GM04504 (cell line): ENCODE measurements at regions not wholly inside any gene's neighbourhood (a gene's known extent, or its start where the extent isn't known, plus 50 kb on each side); places are given as distances from the start of the nearest gene placed in this dataset.

ENCODE experiments used
- DNase-seq: peaks from one replicate; pipeline ENCODE4 v3.0.0-alpha.2; 2012; ENCODE audit warnings: low read depth

- no peak for DNase-seq
These were observed 140.1 kb upstream of the TMEM108 start for GRCh38 chr3:132898141-132898540.

- DNase-seq = no peak
These were observed 145.2 kb upstream of the TMEM108 start for GRCh38 chr3:132892956-132893355.

GRCh38 chr3:132881756-132882409, 156.3 kb upstream of the TMEM108 start:
- no peak for DNase-seq

- no peak for DNase-seq
These were observed 157.2 kb upstream of the TMEM108 start for GRCh38 chr3:132880986-132881385.

- DNase-seq = no peak
These were observed 157.4 kb upstream of the NPHP3 start for GRCh38 chr3:132879656-132880055.

GRCh38 chr3:132874701-132875100, 152.5 kb upstream of the NPHP3 start:
- no peak for DNase-seq

GRCh38 chr3:132872711-132873110, 150.5 kb upstream of the NPHP3 start:
- no peak for DNase-seq

- DNase-seq = no peak
These were observed 149.7 kb upstream of the NPHP3 start for GRCh38 chr3:132871956-132872355.

- no peak for DNase-seq
These were observed 148.3 kb upstream of the NPHP3 start for GRCh38 chr3:132870541-132870940.

GRCh38 chr3:132867956-132868355, 145.7 kb upstream of the NPHP3 start:
- DNase-seq = no peak

GRCh38 chr3:132867526-132867925, 145.3 kb upstream of the NPHP3 start:
- DNase-seq = no peak

GRCh38 chr3:132857317-132857716, 135.1 kb upstream of the NPHP3 start:
- no peak for DNase-seq

- no peak for DNase-seq
These were observed 132.8 kb upstream of the NPHP3 start for GRCh38 chr3:132854856-132855535.

- no peak for DNase-seq
These were observed 125.8 kb upstream of the NPHP3 start for GRCh38 chr3:132847849-132848625.

GRCh38 chr3:132843851-132844553, 121.8 kb upstream of the NPHP3 start:
- no peak for DNase-seq

- DNase-seq = no peak
These were observed 121.1 kb upstream of the NPHP3 start for GRCh38 chr3:132843349-132843748.

- no peak for DNase-seq
These were observed 119.4 kb upstream of the NPHP3 start for GRCh38 chr3:132841621-132842020.

GRCh38 chr3:132840201-132840700, 118.0 kb upstream of the NPHP3 start:
- no peak for DNase-seq

GRCh38 chr3:132838477-132838876, 116.3 kb upstream of the NPHP3 start:
- no peak for DNase-seq

- DNase-seq = no peak
These were observed 115.4 kb upstream of the NPHP3 start for GRCh38 chr3:132837615-132838014.

- no peak for DNase-seq
These were observed 112.1 kb upstream of the NPHP3 start for GRCh38 chr3:132834356-132834755.

GRCh38 chr3:132829101-132829500, 106.9 kb upstream of the NPHP3 start:
- no peak for DNase-seq
